H9 (cell line): ENCODE measurements at regions not wholly inside any gene's neighbourhood (a gene's known extent, or its start where the extent isn't known, plus 50 kb on each side); places are given as distances from the start of the nearest gene placed in this dataset.

ENCODE experiments used
- DNase-seq: peaks from one replicate; pipeline ENCODE4 v3.0.0-alpha.2; 2017
- H2AFZ ChIP-seq: one replicate; pipeline ENCODE4 v1.6.1; 2013; ENCODE audit warnings: mild to moderate bottlenecking, low read length, control low read depth, moderate library complexity
- H2AK5ac ChIP-seq: 2 replicates; pipeline ENCODE4 v1.6.1; 2013; ENCODE audit warnings: low read length, control low read depth, mixed read lengths; ENCODE audit not compliant: insufficient read length
- H2BK120ac ChIP-seq: one replicate; pipeline ENCODE4 v1.6.1; 2013; ENCODE audit warnings: low read depth, mild to moderate bottlenecking, low read length, control low read depth, inconsistent platforms; ENCODE audit not compliant: poor library complexity, severe bottlenecking
- H2BK12ac ChIP-seq: 2 replicates; pipeline ENCODE4 v1.6.1; 2013; ENCODE audit warnings: low read length, control low read depth, mixed read lengths, low read depth; ENCODE audit not compliant: insufficient read length
- H2BK15ac ChIP-seq: 2 replicates; pipeline ENCODE4 v1.6.1; 2013; ENCODE audit warnings: low read depth, low read length, control low read depth
- H2BK20ac ChIP-seq: one replicate; pipeline ENCODE4 v1.6.1; 2013; ENCODE audit warnings: low read depth, mild to moderate bottlenecking, low read length, control low read depth, inconsistent platforms; ENCODE audit not compliant: poor library complexity, severe bottlenecking
- H2BK5ac ChIP-seq: 2 replicates; pipeline ENCODE4 v1.6.1; 2013; ENCODE audit warnings: low read length, control low read depth, mixed read lengths; ENCODE audit not compliant: insufficient read length
- H3K14ac ChIP-seq: 2 replicates; pipeline ENCODE4 v1.6.1; 2013; ENCODE audit warnings: low read length, control low read depth; ENCODE audit not compliant: insufficient read depth
- H3K18ac ChIP-seq: 2 replicates; pipeline ENCODE4 v1.6.1; 2013; ENCODE audit warnings: low read depth, mild to moderate bottlenecking, mixed read lengths, low read length, control low read depth; ENCODE audit not compliant: insufficient read length
- H3K23ac ChIP-seq: 2 replicates; pipeline ENCODE4 v1.6.1; 2013; ENCODE audit warnings: low read length, control low read depth, mixed read lengths, low read depth; ENCODE audit not compliant: insufficient read length
- H3K23me2 ChIP-seq: 2 replicates; pipeline ENCODE4 v1.6.1; 2013; ENCODE audit warnings: low read depth, mild to moderate bottlenecking, mixed read lengths, low read length, control low read depth; ENCODE audit not compliant: insufficient read length, poor library complexity, severe bottlenecking
- H3K27ac ChIP-seq: 2 replicates; pipeline ENCODE4 v1.5.1; 2013; ENCODE audit warnings: low read length, control low read depth, mixed read lengths, low read depth; ENCODE audit not compliant: insufficient read length
- H3K27me3 ChIP-seq: 2 replicates; pipeline ENCODE4 v1.6.1; 2013; ENCODE audit warnings: low read length, control low read depth, inconsistent platforms; ENCODE audit not compliant: insufficient read depth
- H3K4ac ChIP-seq: 2 replicates; pipeline ENCODE4 v1.6.1; 2013; ENCODE audit warnings: low read depth, mild to moderate bottlenecking, control low read depth, inconsistent platforms, low read length, moderate library complexity
- H3K4me1 ChIP-seq: 2 replicates; pipeline ENCODE4 v1.6.1; 2013; ENCODE audit warnings: low read length, control low read depth, inconsistent platforms; ENCODE audit not compliant: insufficient read depth
- H3K4me2 ChIP-seq: 2 replicates; pipeline ENCODE4 v1.6.1; 2013; ENCODE audit warnings: low read length, control low read depth, mixed read lengths; ENCODE audit not compliant: insufficient read length, insufficient read depth
- H3K56ac ChIP-seq: 2 replicates; pipeline ENCODE4 v1.6.1; 2013; ENCODE audit warnings: low read depth, mild to moderate bottlenecking, mixed read lengths, low read length, control low read depth; ENCODE audit not compliant: insufficient read length
- H3K79me1 ChIP-seq: 2 replicates; pipeline ENCODE4 v1.6.1; 2013; ENCODE audit warnings: low read depth, mild to moderate bottlenecking, moderate library complexity, low read length, control low read depth, inconsistent platforms; ENCODE audit not compliant: insufficient read depth, poor library complexity, severe bottlenecking
- H3K79me2 ChIP-seq: 2 replicates; pipeline ENCODE4 v1.6.1; 2013; ENCODE audit warnings: low read length, control low read depth, inconsistent platforms; ENCODE audit not compliant: insufficient read depth
- H3K9ac ChIP-seq: 2 replicates; pipeline ENCODE4 v1.6.1; 2013; ENCODE audit warnings: low read length, control low read depth, mixed read lengths; ENCODE audit not compliant: insufficient read length; ENCODE audit errors: extremely low read depth
- H3K9me3 ChIP-seq: one replicate; pipeline ENCODE4 v1.6.1; 2013; ENCODE audit warnings: low read depth, low read length, inconsistent platforms; ENCODE audit not compliant: control insufficient read depth
- H3T11ph ChIP-seq: one replicate; pipeline ENCODE4 v1.6.1; 2013; ENCODE audit warnings: mild to moderate bottlenecking, low read length, control low read depth, inconsistent platforms
- H4K20me1 ChIP-seq: one replicate; pipeline ENCODE4 v1.6.1; 2013; ENCODE audit not compliant: control insufficient read depth, insufficient read length, insufficient read depth
- H4K5ac ChIP-seq: 2 replicates; pipeline ENCODE4 v1.6.1; 2013; ENCODE audit warnings: low read depth, mild to moderate bottlenecking, mixed read lengths, low read length, control low read depth; ENCODE audit not compliant: insufficient read length
- H4K8ac ChIP-seq: replicated peaks from 2 replicates; pipeline ENCODE4 v1.6.1; 2013; ENCODE audit warnings: low read length, control low read depth, mixed read lengths, low read depth; ENCODE audit not compliant: insufficient read length
- H4K91ac ChIP-seq: 2 replicates; pipeline ENCODE4 v1.6.1; 2013; ENCODE audit warnings: low read depth, mild to moderate bottlenecking, moderate library complexity, mixed read lengths, low read length, control low read depth; ENCODE audit not compliant: insufficient read length
- H3K27ac Mint-ChIP-seq, 3 experiments: 2 replicates in 2 of 3; 3 replicates in 1 of 3; pipeline ENCODE4 v1.8.0; 2020 to 2021; ENCODE audit warnings: mixed read lengths in 3 of 3, mild to moderate bottlenecking in 1 of 3, moderate library complexity in 1 of 3
- H3K27me3 Mint-ChIP-seq: 2 replicates; pipeline ENCODE4 v1.8.0; 2021; ENCODE audit warnings: low read depth, mild to moderate bottlenecking, moderate library complexity, mixed read lengths
- H3K36me3 Mint-ChIP-seq, 3 experiments: 2 replicates in 2 of 3; 3 replicates in 1 of 3; pipeline ENCODE4 v1.8.0; 2020 to 2021; ENCODE audit warnings: low read depth in 3 of 3, mixed read lengths in 3 of 3; ENCODE audit not compliant: insufficient read depth in 1 of 3
- H3K4me1 Mint-ChIP-seq, 2 experiments: 2 replicates each; pipeline ENCODE4 v1.8.0; 2020; ENCODE audit warnings: mixed read lengths in 2 of 2
- H3K4me3 Mint-ChIP-seq, 2 experiments: 2 replicates in 1 of 2; 3 replicates in 1 of 2; pipeline ENCODE4 v1.8.0; 2020 to 2021; ENCODE audit warnings: mild to moderate bottlenecking in 2 of 2, mixed read lengths in 2 of 2, moderate library complexity in 1 of 2
- H3K9me3 Mint-ChIP-seq, 2 experiments: 2 replicates in 1 of 2; 3 replicates in 1 of 2; pipeline ENCODE4 v1.8.0; 2020; ENCODE audit warnings: mild to moderate bottlenecking in 2 of 2, mixed read lengths in 2 of 2, moderate library complexity in 1 of 2
- WGBS: extraction: QIAGEN DNeasy Blood & Tissue Kit; methylation state at CpG from one replicate; pipeline ENCODE4 v1.1.7; 2013; ENCODE audit warnings: missing lambda C conversion rate, low lambda C conversion rate, mixed read lengths; ENCODE audit not compliant: insufficient read length; ENCODE audit errors: extremely low coverage; 5-methylcytosine and 5-hydroxymethylcytosine counted together
- TF ChIP-seq, protein P1 (sequence below): fragments of 200-600 bp; sonication (generic); conservative IDR thresholded peaks from 3 replicates; pipeline ENCODE4 v1.8.0; 2021; ENCODE audit warnings: antibody characterized with exemption, mild to moderate bottlenecking

- H4K5ac ChIP-seq: no peak overlapping the region
- no peak overlapping the region for H3K4me2 ChIP-seq
- H2AFZ ChIP-seq: no peak overlapping the region
- H3K79me1 ChIP-seq: no peaks in the 10 kb centered on the region
- H3K27me3 ChIP-seq: no peaks in the 10 kb centered on the region
- H3K9ac ChIP-seq: no peak overlapping the region
- no peaks in the 10 kb centered on the region for H3K4me1 ChIP-seq
- no peaks in the 10 kb centered on the region for H4K20me1 ChIP-seq
- Mint-ChIP-seq H3K27ac (no peak overlapping the region), H3K4me3 (no peak overlapping the region), H3K4me1 (no peaks in the 10 kb centered on the region; a peak in 1 of 4 replicates), H3K27me3 (0 out of 2 replicates have a peak, but pooled peaks cover 1% of the 10 kb centered on the region), H3K36me3 (0 out of 7 replicates have a peak, but pooled peaks cover 0 to 2% (median 0%) of the 10 kb centered on the region in 3 experiments), H3K9me3 (peaks cover 0 to 2% of the 10 kb centered on the region in 2 experiments; a peak in 1 of 5 replicates)
- H3K79me2 ChIP-seq: no peaks in the 10 kb centered on the region
- no peak overlapping the region for H4K91ac ChIP-seq
- H3K23ac ChIP-seq: no peak overlapping the region
- H3K23me2 ChIP-seq: no peaks in the 10 kb centered on the region
- no peak overlapping the region for H2BK120ac ChIP-seq
- H4K8ac ChIP-seq: no peak overlapping the region
- no peak overlapping the region for H3K4ac ChIP-seq
- no peak overlapping the region for H3T11ph ChIP-seq
- H3K14ac ChIP-seq: no peak overlapping the region
- no peaks in the 10 kb centered on the region for H3K9me3 ChIP-seq
- DNase-seq: no peak
- no CpG with 5 or more reads among the region's 2 CpGs for WGBS
- H2AK5ac ChIP-seq: no peak overlapping the region
- no peak overlapping the region for H2BK12ac ChIP-seq
- TF ChIP-seq, protein P1, sequence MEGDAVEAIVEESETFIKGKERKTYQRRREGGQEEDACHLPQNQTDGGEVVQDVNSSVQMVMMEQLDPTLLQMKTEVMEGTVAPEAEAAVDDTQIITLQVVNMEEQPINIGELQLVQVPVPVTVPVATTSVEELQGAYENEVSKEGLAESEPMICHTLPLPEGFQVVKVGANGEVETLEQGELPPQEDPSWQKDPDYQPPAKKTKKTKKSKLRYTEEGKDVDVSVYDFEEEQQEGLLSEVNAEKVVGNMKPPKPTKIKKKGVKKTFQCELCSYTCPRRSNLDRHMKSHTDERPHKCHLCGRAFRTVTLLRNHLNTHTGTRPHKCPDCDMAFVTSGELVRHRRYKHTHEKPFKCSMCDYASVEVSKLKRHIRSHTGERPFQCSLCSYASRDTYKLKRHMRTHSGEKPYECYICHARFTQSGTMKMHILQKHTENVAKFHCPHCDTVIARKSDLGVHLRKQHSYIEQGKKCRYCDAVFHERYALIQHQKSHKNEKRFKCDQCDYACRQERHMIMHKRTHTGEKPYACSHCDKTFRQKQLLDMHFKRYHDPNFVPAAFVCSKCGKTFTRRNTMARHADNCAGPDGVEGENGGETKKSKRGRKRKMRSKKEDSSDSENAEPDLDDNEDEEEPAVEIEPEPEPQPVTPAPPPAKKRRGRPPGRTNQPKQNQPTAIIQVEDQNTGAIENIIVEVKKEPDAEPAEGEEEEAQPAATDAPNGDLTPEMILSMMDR: no peak
- H2BK5ac ChIP-seq: no peak overlapping the region
- H2BK15ac ChIP-seq: no peak overlapping the region
- H2BK20ac ChIP-seq: no peak overlapping the region
- H3K18ac ChIP-seq: no peak overlapping the region
- no peak overlapping the region for H3K56ac ChIP-seq
- H3K27ac ChIP-seq: no peak overlapping the region
These were observed 561.8 kb downstream of the TOX3 start for GRCh38 chr16:51985126-51985525.
